ENCODE measurements at regions not wholly inside any gene's neighbourhood (a gene's known extent, or its start where the extent isn't known, plus 50 kb on each side); places are given as distances from the start of the nearest gene placed in this dataset.

- TF ChIP-seq, protein P1, sequence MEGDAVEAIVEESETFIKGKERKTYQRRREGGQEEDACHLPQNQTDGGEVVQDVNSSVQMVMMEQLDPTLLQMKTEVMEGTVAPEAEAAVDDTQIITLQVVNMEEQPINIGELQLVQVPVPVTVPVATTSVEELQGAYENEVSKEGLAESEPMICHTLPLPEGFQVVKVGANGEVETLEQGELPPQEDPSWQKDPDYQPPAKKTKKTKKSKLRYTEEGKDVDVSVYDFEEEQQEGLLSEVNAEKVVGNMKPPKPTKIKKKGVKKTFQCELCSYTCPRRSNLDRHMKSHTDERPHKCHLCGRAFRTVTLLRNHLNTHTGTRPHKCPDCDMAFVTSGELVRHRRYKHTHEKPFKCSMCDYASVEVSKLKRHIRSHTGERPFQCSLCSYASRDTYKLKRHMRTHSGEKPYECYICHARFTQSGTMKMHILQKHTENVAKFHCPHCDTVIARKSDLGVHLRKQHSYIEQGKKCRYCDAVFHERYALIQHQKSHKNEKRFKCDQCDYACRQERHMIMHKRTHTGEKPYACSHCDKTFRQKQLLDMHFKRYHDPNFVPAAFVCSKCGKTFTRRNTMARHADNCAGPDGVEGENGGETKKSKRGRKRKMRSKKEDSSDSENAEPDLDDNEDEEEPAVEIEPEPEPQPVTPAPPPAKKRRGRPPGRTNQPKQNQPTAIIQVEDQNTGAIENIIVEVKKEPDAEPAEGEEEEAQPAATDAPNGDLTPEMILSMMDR (IDR thresholded peaks at IDR 0.05), result no peak
- TF ChIP-seq EZH2phosphoT487 (IDR thresholded peaks at IDR 0.05) (no peak), EZH2 (IDR thresholded peaks at IDR 0.05) (no peak)
These were observed 845.3 kb upstream of the MIR17HG start for GRCh38 chr13:90502153-90502552.

All from neural progenitor cell (in vitro differentiated cells).